H1 (cell line): ENCODE measurements at regions not wholly inside any gene's neighbourhood (a gene's known extent, or its start where the extent isn't known, plus 50 kb on each side); places are given as distances from the start of the nearest gene placed in this dataset.

Experiments used
- RNF2 ChIP-seq: fragments of 200-900, 300-1000 bp; sonication (generic); IDR thresholded peaks from 2 replicates; pipeline ENCODE4 v1.7.1; 2016; ENCODE audit warnings: borderline replicate concordance, low read depth, mild to moderate bottlenecking, antibody characterized with exemption, low read length; ENCODE audit not compliant: poor library complexity, severe bottlenecking; ENCODE audit errors: missing control alignments
- TF ChIP-seq, protein P1 (sequence below): fragments of 300-600 bp; sonication (generic); IDR thresholded peaks from 2 replicates; pipeline ENCODE4 v1.7.1; 2012; ENCODE audit warnings: low read length, moderate library complexity, mild to moderate bottlenecking, inconsistent platforms; ENCODE audit not compliant: insufficient replicate concordance

DNA sequence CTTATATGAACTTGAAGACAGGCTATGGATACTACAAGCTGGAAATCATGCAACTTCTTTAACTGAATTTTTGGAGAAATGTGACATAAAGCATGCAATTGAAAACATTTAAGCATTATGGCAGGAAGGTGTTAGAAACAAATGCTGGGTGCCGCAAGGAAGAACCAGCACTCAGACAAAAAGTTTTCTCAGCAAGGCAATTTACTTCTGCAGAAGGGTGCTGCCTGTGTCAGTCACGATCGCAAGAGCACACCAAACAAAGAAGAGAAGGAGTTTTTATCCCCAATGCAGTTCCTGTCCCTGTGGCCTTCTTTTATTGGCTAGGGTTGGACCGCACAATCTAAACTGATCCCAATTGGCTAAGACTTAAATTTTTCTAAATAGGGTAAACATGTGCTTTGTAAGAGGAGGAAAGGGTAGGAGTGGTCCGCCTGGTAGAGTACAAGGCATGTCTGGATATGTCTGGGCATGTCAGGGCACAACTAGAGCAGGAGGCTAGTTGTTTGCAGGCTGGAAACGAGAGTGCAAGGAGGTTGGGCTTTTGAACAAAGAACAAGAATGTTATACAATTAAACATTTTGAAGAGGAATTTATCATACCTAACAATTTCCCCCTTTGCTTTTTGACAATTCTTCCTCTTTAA is 109.6 kb upstream of the FAM3C start (continued):
- TF ChIP-seq, protein P1, sequence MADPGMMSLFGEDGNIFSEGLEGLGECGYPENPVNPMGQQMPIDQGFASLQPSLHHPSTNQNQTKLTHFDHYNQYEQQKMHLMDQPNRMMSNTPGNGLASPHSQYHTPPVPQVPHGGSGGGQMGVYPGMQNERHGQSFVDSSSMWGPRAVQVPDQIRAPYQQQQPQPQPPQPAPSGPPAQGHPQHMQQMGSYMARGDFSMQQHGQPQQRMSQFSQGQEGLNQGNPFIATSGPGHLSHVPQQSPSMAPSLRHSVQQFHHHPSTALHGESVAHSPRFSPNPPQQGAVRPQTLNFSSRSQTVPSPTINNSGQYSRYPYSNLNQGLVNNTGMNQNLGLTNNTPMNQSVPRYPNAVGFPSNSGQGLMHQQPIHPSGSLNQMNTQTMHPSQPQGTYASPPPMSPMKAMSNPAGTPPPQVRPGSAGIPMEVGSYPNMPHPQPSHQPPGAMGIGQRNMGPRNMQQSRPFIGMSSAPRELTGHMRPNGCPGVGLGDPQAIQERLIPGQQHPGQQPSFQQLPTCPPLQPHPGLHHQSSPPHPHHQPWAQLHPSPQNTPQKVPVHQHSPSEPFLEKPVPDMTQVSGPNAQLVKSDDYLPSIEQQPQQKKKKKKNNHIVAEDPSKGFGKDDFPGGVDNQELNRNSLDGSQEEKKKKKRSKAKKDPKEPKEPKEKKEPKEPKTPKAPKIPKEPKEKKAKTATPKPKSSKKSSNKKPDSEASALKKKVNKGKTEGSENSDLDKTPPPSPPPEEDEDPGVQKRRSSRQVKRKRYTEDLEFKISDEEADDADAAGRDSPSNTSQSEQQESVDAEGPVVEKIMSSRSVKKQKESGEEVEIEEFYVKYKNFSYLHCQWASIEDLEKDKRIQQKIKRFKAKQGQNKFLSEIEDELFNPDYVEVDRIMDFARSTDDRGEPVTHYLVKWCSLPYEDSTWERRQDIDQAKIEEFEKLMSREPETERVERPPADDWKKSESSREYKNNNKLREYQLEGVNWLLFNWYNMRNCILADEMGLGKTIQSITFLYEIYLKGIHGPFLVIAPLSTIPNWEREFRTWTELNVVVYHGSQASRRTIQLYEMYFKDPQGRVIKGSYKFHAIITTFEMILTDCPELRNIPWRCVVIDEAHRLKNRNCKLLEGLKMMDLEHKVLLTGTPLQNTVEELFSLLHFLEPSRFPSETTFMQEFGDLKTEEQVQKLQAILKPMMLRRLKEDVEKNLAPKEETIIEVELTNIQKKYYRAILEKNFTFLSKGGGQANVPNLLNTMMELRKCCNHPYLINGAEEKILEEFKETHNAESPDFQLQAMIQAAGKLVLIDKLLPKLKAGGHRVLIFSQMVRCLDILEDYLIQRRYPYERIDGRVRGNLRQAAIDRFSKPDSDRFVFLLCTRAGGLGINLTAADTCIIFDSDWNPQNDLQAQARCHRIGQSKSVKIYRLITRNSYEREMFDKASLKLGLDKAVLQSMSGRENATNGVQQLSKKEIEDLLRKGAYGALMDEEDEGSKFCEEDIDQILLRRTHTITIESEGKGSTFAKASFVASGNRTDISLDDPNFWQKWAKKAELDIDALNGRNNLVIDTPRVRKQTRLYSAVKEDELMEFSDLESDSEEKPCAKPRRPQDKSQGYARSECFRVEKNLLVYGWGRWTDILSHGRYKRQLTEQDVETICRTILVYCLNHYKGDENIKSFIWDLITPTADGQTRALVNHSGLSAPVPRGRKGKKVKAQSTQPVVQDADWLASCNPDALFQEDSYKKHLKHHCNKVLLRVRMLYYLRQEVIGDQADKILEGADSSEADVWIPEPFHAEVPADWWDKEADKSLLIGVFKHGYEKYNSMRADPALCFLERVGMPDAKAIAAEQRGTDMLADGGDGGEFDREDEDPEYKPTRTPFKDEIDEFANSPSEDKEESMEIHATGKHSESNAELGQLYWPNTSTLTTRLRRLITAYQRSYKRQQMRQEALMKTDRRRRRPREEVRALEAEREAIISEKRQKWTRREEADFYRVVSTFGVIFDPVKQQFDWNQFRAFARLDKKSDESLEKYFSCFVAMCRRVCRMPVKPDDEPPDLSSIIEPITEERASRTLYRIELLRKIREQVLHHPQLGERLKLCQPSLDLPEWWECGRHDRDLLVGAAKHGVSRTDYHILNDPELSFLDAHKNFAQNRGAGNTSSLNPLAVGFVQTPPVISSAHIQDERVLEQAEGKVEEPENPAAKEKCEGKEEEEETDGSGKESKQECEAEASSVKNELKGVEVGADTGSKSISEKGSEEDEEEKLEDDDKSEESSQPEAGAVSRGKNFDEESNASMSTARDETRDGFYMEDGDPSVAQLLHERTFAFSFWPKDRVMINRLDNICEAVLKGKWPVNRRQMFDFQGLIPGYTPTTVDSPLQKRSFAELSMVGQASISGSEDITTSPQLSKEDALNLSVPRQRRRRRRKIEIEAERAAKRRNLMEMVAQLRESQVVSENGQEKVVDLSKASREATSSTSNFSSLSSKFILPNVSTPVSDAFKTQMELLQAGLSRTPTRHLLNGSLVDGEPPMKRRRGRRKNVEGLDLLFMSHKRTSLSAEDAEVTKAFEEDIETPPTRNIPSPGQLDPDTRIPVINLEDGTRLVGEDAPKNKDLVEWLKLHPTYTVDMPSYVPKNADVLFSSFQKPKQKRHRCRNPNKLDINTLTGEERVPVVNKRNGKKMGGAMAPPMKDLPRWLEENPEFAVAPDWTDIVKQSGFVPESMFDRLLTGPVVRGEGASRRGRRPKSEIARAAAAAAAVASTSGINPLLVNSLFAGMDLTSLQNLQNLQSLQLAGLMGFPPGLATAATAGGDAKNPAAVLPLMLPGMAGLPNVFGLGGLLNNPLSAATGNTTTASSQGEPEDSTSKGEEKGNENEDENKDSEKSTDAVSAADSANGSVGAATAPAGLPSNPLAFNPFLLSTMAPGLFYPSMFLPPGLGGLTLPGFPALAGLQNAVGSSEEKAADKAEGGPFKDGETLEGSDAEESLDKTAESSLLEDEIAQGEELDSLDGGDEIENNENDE = no peak
- TF ChIP-seq RNF2 = no peak
